HCT116 (cell line): ENCODE measurements at regions not wholly inside any gene's neighbourhood (a gene's known extent, or its start where the extent isn't known, plus 50 kb on each side); places are given as distances from the start of the nearest gene placed in this dataset.

ENCODE experiments used
- ATAC-seq: fragments of 200-7000 bp; cut with Tn5 transposase; 2 replicates; pipeline ENCODE4 v1.9.1; 2020; ENCODE audit warnings: mild to moderate bottlenecking, moderate library complexity
- BruUV-seq: library from RNA; stranded (reverse); fragments of 400-500 nt; replicated peaks from 2 replicates; lab custom pipeline; 2021; lab: Mats Ljungman, UMichigan
- CTCF ChIA-PET: fragments of 300-600 bp; sonication (Branson Sonifier 250); formaldehyde crosslinking; loops from one replicate; lab custom pipeline; 2021; ENCODE audit warnings: antibody characterized with exemption; lab: Charles Lee
- POLR2A ChIA-PET: fragments of 300-600, 350-600 bp; sonication (Branson Sonifier 250); formaldehyde crosslinking; loops from one replicate; lab custom pipeline; 2021; ENCODE audit warnings: antibody characterized with exemption; lab: Charles Lee
- RAD21 ChIA-PET, 2 experiments: fragments of 300-600 bp; sonication (Branson Sonifier 250); formaldehyde crosslinking; loops; one replicate each; lab custom pipeline; 2023; ENCODE audit warnings: low total read pairs in 2 of 2; ENCODE audit not compliant: uncharacterized antibody in 2 of 2, unreplicated experiment in 2 of 2, low non-redundant PET in 1 of 2; lab: Charles Lee
- DNase-seq: peaks from one replicate; pipeline ENCODE4 v3.0.0-alpha.2; 2010; ENCODE audit warnings: low read depth, low spot score
- H2AFZ ChIP-seq: fragments of 200-600 bp; shearing (Covaris generic), sonication (generic); 2 replicates; pipeline ENCODE4 v1.6.1; 2017; ENCODE audit warnings: low read depth, mixed run types, mixed read lengths, antibody characterized with exemption, low read length; ENCODE audit not compliant: poor library complexity, severe bottlenecking
- H3K27ac ChIP-seq: 2 replicates; pipeline ENCODE4 v1.5.1; 2012; ENCODE audit warnings: low read depth, low read length
- H3K27me3 ChIP-seq: fragments of 200-600 bp; sonication (generic); 2 replicates; pipeline ENCODE4 v1.6.1; 2016; ENCODE audit warnings: mixed run types, low read length, mixed read lengths; ENCODE audit not compliant: insufficient read depth
- H3K36me3 ChIP-seq, 2 experiments: fragments of 200-500 bp in 1 of 2; fragments of 200-600 bp in 1 of 2; sonication (Bioruptor generic) in 1 of 2; sonication (generic) in 1 of 2; 2 replicates each; pipeline versions ENCODE4 v1.5.1 to v1.6.1; 2014 to 2016; ENCODE audit warnings: low read length in 2 of 2, inconsistent platforms in 1 of 2, mixed read lengths in 1 of 2, mixed run types in 1 of 2; ENCODE audit not compliant: insufficient read depth in 2 of 2, control insufficient read depth in 1 of 2
- H3K4me1 ChIP-seq, 2 experiments: fragments of 200-600 bp in 1 of 2; sonication (generic) in 1 of 2; 2 replicates each; pipeline versions ENCODE4 v1.5.1 to v1.6.1; 2012 to 2017; ENCODE audit warnings: low read length in 2 of 2, inconsistent platforms in 1 of 2, mild to moderate bottlenecking in 1 of 2, mixed read lengths in 1 of 2, mixed run types in 1 of 2, moderate library complexity in 1 of 2; ENCODE audit not compliant: insufficient read depth in 2 of 2, control insufficient read depth in 1 of 2
- H3K4me2 ChIP-seq: fragments of 200-600 bp; sonication (generic); 2 replicates; pipeline ENCODE4 v1.6.1; 2017; ENCODE audit warnings: mixed run types, low read length, mixed read lengths
- H3K4me3 ChIP-seq, 2 experiments: fragments of 200-600 bp in 1 of 2; sonication (generic) in 1 of 2; replicated peaks in 1 of 2; 2 replicates each; pipeline ENCODE4 v1.5.1; 2011 to 2016; ENCODE audit warnings: low read length in 2 of 2, control low read depth in 1 of 2, low read depth in 1 of 2, mild to moderate bottlenecking in 1 of 2, mixed read lengths in 1 of 2, mixed run types in 1 of 2
- H3K79me2 ChIP-seq: fragments of 200-600 bp; sonication (generic); 2 replicates; pipeline ENCODE4 v1.6.1; 2017; ENCODE audit warnings: mild to moderate bottlenecking, mixed run types, low read length, moderate library complexity, mixed read lengths; ENCODE audit not compliant: insufficient read depth
- H3K9ac ChIP-seq: fragments of 200-600 bp; sonication (generic); 2 replicates; pipeline ENCODE4 v1.6.1; 2016; ENCODE audit warnings: low read length, mixed read lengths
- H3K9me2 ChIP-seq: fragments of 200-600 bp; sonication (generic), shearing (Covaris generic); 2 replicates; pipeline ENCODE4 v1.6.1; 2017; ENCODE audit warnings: mixed run types, mild to moderate bottlenecking, moderate library complexity; ENCODE audit not compliant: insufficient read depth
- H3K9me3 ChIP-seq, 2 experiments: fragments of 200-500 bp in 1 of 2; fragments of 200-600 bp in 1 of 2; sonication (Bioruptor generic) in 1 of 2; sonication (generic) in 1 of 2; 2 replicates each; pipeline ENCODE4 v1.6.1; 2014 to 2017; ENCODE audit warnings: low read length in 2 of 2, mixed read lengths in 2 of 2, inconsistent platforms in 1 of 2, low read depth in 1 of 2, mild to moderate bottlenecking in 1 of 2, mixed run types in 1 of 2, moderate library complexity in 1 of 2; ENCODE audit not compliant: control insufficient read depth in 1 of 2, insufficient read depth in 1 of 2
- H4K20me1 ChIP-seq: fragments of 200-600 bp; sonication (generic), shearing (Covaris generic); 2 replicates; pipeline ENCODE4 v1.6.1; 2017; ENCODE audit warnings: mixed run types, mild to moderate bottlenecking, moderate library complexity; ENCODE audit not compliant: insufficient read depth
- ATF3 ChIP-seq: IDR thresholded peaks from 2 replicates; pipeline ENCODE4 v1.6.1; 2012
- CBX3 ChIP-seq: IDR thresholded peaks from 2 replicates; pipeline ENCODE4 v1.6.1; 2012; ENCODE audit warnings: low read depth
- CEBPB ChIP-seq: IDR thresholded peaks from 2 replicates; pipeline ENCODE4 v1.6.1; 2012; ENCODE audit warnings: low read depth
- ELF1 ChIP-seq: IDR thresholded peaks from 2 replicates; pipeline ENCODE4 v1.6.1; 2012; ENCODE audit warnings: low read depth, borderline replicate concordance
- EZH2 ChIP-seq: fragments of 200-600 bp; sonication (generic); IDR thresholded peaks from 2 replicates; pipeline ENCODE4 v1.6.1; 2017; ENCODE audit warnings: antibody characterized with exemption, mixed run types
- FOSL1 ChIP-seq: IDR thresholded peaks from 2 replicates; pipeline ENCODE4 v1.6.1; 2012; ENCODE audit warnings: low read depth
- MAX ChIP-seq: IDR thresholded peaks from 2 replicates; pipeline ENCODE4 v1.6.1; 2012
- POLR2A ChIP-seq: IDR thresholded peaks from 2 replicates; pipeline ENCODE4 v1.7.0; 2011; ENCODE audit warnings: borderline replicate concordance; ENCODE audit not compliant: insufficient read depth, insufficient read length; ENCODE audit errors: extremely low read depth
- RAD21 ChIP-seq: IDR thresholded peaks from 2 replicates; pipeline ENCODE4 v1.6.1; 2012; ENCODE audit warnings: low read depth, mild to moderate bottlenecking
- REST ChIP-seq: IDR thresholded peaks from 2 replicates; pipeline ENCODE4 v1.6.1; 2012; ENCODE audit warnings: low read depth
- ZBTB33 ChIP-seq: IDR thresholded peaks from 2 replicates; pipeline ENCODE4 v1.6.1; 2011; ENCODE audit warnings: mild to moderate bottlenecking, low read length, moderate library complexity; ENCODE audit not compliant: insufficient replicate concordance; ENCODE audit errors: extremely low read depth
- ZFX ChIP-seq: fragments of 450-650 bp; IDR thresholded peaks from 2 replicates; pipeline ENCODE4 v1.6.1; 2017
- ZNF274 ChIP-seq: fragments of 200-500 bp; sonication (Bioruptor generic); IDR thresholded peaks from 2 replicates; pipeline ENCODE4 v1.6.1; 2014; ENCODE audit warnings: mild to moderate bottlenecking, low read depth, low read length, inconsistent platforms
- intact Hi-C: fragments of 100-400 bp; cut with micrococcal nuclease; formaldehyde crosslinking; loops from 2 replicates; pipeline ENCODE4 v1.10.0; 2022

- TF ChIP-seq ZBTB33 (no peak), CEBPB (no peak)
Measured at GRCh38 chr6:3549314-3549940, 92.6 kb upstream of the SLC22A23 start (continued).

- Histone ChIP-seq H3K4me3 (no peak overlapping the region), H3K27ac (no peak overlapping the region), H3K79me2 (no peaks in the 10 kb centered on the region), H3K4me1 (no peaks in the 10 kb centered on the region), H3K9me2 (no peaks in the 10 kb centered on the region), H3K4me2 (no peak overlapping the region), H2AFZ (no peak overlapping the region), H3K9ac (no peak overlapping the region), H3K36me3 (no peaks in the 10 kb centered on the region), H3K27me3 (no peaks in the 10 kb centered on the region), H3K9me3 (no peaks in the 10 kb centered on the region), H4K20me1 (no peaks in the 10 kb centered on the region)
- BruUV-seq: no TSS peak
- ChIA-PET RAD21 (no interaction called here), CTCF (no interaction called here), POLR2A (no interaction called here)
- intact Hi-C loops: no loop called here
- DNase-seq (no peak), ATAC-seq (no peak)
- no peak for TF ChIP-seq FOSL1
- no peak for TF ChIP-seq ZFX
- no peak for TF ChIP-seq ATF3
- no peak for TF ChIP-seq RAD21
- no peak for TF ChIP-seq ZBTB33
- TF ChIP-seq CBX3: no peak
- TF ChIP-seq REST: no peak
- no peak for TF ChIP-seq POLR2A
- no peak for TF ChIP-seq ZNF274
- TF ChIP-seq MAX: no peak
- no peak for TF ChIP-seq EZH2
- TF ChIP-seq ELF1: no peak
Measured at GRCh38 chr6:3546121-3546520, 89.3 kb upstream of the SLC22A23 start.
